GM03348 (cell line): ENCODE measurements at regions not wholly inside any gene's neighbourhood (a gene's known extent, or its start where the extent isn't known, plus 50 kb on each side); places are given as distances from the start of the nearest gene placed in this dataset.

Source experiments
- DNase-seq: peaks from one replicate; pipeline ENCODE4 v3.0.0; 2012; ENCODE audit warnings: low spot score

GRCh38 chr1:76764638-76765454 is 102.4 kb upstream of the ST6GALNAC5 start:
- no peak for DNase-seq

GRCh38 chr1:76766381-76766780 is 100.9 kb upstream of the ST6GALNAC5 start:
- no peak for DNase-seq

- no peak for DNase-seq
These were observed 97.4 kb upstream of the ST6GALNAC5 start for GRCh38 chr1:76769911-76770310.

GRCh38 chr1:76770979-76771378 is 96.3 kb upstream of the ST6GALNAC5 start:
- no peak for DNase-seq

GRCh38 chr1:76781447-76781846 is 85.8 kb upstream of the ST6GALNAC5 start:
- no peak for DNase-seq

GRCh38 chr1:76782809-76783208 is 84.5 kb upstream of the ST6GALNAC5 start:
- peak; percentile 17 for DNase-seq

GRCh38 chr1:76784502-76784901 is 82.8 kb upstream of the ST6GALNAC5 start:
- DNase-seq = no peak

- no peak for DNase-seq
These were observed 81.1 kb upstream of the ST6GALNAC5 start for GRCh38 chr1:76786222-76786621.

GRCh38 chr1:76793594-76793993 is 73.7 kb upstream of the ST6GALNAC5 start:
- no peak for DNase-seq

GRCh38 chr1:76799700-76800099 is 67.6 kb upstream of the ST6GALNAC5 start:
- no peak for DNase-seq

GRCh38 chr1:76802094-76802493 is 65.2 kb upstream of the ST6GALNAC5 start:
- no peak for DNase-seq

GRCh38 chr1:76807543-76808260 is 59.6 kb upstream of the ST6GALNAC5 start:
- DNase-seq = no peak
